HG02763 (cell line): ENCODE measurements at regions not wholly inside any gene's neighbourhood (a gene's known extent, or its start where the extent isn't known, plus 50 kb on each side); places are given as distances from the start of the nearest gene placed in this dataset.

Experiments used
- ATAC-seq: cut with Tn5 transposase; IDR thresholded peaks from one replicate; pipeline ENCODE4 v1.9.1; 2021; ENCODE audit warnings: mild to moderate bottlenecking, moderate library complexity; ENCODE audit not compliant: unreplicated experiment

DNA sequence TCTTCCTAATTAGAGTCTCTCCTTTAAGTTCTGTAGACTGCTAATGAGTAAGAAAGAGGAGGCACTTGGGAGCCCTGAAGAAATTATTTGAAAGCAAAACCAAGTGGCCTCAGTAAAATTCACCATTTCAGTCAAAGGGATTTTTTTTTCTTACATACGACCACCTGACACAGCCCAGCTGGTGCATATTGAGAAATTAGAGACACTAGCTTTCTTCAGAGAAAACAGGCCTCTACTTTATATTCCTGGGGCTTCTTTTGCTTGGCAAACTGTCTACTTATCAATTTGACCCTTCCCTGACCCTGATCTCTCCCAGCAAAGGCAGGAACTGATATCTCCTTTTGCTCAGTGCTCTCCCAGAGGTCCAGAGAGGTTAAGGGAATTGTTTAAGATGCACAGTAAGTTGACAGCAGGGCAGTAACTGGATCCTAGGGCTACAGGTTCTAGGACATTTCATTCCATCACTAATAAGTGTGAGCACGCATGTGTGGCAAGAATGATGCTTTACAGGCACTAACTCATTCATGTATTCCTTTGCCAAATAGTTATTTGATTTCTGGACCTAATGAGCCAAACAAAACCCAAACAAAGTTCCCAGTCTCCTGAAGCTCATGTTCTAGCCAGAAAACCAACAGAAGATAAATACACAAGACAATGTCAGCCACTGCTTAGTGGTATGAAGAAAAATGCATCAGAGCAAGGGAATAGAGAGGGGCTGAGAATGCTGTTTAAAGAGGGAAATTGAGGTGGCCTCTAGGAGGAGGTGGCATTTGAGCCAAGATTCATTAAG, 467.6 kb downstream of the SOX6 start:
- ATAC-seq: no peak

DNA sequence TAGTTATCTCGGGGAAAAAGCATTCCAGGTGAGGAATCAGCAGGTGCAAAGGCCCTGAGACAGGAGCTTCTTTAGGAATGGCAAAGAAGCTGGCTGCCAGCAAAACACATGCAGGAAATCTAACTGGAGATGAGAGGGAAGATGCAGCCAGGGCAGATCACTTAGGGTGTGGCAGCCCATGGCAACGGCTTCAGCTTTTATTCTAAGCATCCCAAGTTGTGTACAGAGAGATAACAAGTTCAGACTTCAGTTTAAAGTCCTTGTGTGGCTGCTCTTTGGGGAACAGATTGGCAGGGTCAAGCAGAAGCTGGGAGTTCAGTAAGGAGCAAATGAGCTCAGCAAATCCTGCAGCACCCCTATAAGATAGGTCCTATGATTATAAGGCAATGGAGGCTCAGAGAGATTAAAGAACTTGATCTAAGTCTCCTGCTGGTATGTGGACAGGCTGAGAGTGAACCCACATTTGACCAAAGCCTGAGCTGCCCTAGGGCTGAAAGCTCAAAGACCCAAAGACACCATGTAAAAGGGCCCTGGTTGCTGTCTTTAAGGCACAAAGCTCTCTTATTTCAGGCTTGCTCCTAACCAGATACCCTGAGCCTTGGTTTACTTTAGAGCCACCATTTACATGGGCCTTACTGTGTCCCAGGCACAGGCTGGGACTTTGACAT, 466.8 kb downstream of the SOX6 start:
- ATAC-seq: no peak

DNA sequence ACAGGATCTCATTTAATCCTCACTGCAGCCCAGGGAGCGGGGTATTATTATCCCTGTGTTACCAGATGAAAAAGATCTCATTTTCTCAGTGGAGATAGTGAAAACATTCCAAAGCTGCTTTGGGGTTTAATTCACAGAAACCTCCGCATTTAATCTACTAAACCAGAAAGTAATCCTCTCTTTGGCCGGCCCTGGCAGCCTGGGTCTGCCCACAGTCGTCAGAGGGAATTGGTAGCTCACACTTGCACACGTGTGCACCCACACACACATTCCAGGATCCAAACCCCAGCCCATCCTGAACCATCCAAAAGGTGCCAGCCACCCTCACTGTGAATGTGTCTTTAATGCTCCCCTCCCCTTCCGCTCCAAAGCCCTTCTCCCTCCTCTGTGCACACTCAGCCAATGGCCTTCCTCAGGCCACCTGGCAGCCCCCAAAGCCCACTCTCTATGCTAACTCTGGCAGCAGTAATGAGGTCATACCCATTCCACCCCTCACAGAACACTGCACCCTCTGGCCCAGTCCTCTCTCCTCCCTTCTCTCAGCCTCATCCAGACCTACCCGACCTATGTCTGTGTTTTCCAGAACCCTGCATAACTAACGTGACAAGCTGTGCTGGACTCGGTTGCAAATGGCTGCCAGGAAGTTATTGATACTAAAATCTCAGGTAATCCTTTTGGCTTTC, 466.2 kb downstream of the SOX6 start:
- no peak for ATAC-seq

DNA sequence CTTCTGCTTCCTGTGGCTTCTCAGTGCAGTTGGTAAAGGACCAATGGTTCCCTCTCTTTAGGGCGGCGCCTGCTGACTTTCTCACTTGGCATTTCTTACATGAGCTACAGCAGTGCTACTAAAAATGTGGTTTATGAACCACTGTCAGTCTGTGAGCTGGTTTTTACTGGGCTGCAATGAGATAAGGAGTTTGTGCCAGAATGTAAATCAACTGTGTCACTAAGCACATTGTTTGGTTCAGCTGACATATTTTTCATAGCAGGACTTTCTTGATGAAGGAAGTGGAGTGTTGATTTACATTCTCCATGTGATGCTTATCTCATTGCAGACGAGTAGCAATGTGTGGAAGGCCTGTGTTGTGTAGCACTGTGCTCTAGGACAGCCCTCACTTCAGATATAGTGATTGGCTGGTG, 463.3 kb downstream of the SOX6 start:
- no peak for ATAC-seq

DNA sequence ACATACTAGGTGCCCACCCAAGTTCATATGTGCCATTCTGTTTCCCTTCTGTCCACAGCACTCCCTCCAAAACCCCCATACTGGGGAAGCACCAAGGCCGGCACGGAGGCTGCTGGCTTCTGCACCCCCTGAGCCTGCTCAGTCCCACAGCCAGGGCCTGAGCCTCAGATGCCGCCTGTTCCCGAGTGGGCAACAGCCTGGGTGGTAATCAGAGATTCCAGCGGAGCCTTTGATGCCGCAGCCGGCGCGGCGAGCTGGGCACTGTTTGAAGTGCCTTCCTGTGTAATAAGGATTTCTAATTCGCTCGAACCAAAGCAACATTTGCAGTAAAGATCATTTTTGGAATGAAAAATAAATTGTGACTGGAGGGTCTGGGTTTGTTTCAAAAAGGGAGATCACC, 460.3 kb downstream of the SOX6 start:
- no peak for ATAC-seq

DNA sequence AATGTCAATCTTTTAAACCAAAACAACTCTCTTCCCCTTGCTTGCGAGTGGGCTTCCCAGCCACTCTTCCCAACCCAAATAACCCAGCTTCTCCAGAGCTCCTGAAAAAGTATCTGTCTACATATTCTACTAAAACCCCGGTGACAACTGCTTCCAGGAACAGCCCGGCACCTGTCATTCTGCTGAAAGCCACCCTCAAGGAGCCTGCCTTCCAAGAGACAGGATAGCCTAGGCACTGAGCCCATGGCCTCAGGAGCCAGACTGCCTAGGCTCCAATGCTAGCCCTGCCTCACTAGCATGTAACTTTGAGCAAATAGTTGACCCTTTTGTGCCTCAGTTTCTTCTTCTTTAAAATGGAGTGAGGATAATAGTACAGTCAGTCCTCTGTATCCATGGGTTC, 459.8 kb downstream of the SOX6 start:
- ATAC-seq: no peak

DNA sequence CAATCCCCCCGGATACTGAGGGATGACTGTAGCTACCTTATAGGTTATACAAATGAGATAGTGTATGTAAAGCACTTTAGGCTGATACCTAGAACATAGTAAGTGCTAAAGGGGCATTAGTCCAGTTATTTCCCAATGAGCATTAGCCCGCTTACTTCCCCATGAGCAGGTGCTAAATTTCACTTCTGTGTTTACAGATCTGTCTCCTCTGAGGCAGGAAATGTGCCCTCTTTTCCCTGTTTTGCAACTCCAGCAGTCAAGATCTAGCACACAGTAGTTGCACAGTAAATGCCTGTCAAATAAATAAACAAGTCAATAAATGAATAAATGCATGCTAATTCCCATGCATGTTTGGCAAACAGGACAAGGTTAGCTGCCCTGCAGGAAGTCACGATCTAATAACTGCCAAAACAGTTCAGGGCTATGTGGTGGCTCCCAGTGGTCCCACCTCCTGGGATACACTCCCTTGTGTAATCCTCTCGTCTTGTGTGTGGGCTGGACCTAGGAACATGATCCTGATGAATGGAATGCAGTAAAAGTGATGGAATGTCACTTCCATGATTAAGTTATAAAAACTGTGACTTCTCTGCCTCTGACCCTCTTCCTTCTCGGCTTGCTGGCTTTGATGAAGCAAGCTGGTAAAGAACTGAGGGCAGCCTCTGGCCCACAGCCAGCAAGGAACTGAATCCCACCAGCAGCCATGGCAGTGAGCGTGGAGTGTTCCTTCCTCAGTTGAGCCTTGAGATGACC, 459.0 kb downstream of the SOX6 start:
- no peak for ATAC-seq

DNA sequence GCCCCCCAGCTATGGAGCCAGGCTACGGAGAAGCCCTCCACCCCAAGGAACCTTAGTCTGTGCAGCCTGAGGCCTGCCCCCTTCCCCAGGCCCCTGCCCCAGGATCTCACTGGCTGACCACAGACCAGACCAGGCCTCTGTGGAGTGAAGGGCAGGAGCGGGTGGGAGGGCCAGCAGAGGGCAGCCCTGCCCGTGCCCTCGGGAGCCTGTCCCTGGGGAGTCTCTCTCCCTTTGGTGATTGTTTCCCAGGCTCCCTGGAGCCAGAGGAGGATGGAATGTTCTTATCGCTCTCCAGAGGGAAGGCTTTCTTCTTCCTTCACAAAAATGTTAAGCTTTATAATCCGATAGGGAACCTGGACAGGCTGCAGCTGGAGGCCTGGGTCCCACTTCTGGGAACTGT, 455.3 kb downstream of the SOX6 start:
- ATAC-seq: no peak

DNA sequence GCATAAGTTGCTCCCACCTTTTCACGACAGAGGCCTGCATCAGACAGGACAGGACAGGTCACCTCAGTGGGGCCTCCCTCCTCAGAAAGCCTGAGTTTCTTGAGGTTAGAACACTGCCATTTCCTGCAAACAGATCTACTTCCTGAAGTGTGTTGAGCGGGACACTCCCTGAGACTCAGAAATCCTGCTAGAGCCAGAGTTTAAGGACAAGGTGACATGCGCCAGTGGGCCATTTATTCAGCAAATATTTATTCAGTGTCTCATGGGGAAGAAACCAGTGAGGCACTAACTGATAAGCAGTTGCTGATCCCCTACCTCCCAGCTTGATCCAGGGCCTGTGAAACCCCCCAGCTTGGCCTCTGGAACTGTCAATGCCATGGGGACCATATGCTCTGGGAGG, 454.6 kb downstream of the SOX6 start:
- no peak for ATAC-seq

DNA sequence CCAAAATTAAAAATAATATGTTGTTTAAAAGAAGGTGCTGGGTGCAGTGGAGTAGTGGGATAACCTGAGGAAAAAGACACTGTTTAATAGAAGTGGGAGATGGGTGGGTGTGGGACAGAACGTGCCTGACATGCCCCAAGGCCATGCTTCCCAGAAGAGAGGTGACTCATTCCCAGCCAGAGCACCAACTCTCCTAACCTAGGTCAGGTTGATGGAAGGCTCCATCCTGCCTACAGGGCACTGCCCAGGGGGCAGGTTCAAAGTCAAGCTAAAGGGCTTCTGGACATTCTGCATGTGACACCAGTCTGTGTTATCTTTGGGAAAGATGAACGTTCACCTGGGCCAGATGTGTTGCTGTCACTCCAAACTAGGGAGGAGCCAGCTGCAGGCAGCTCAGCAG, 453.1 kb downstream of the SOX6 start:
- ATAC-seq: no peak

DNA sequence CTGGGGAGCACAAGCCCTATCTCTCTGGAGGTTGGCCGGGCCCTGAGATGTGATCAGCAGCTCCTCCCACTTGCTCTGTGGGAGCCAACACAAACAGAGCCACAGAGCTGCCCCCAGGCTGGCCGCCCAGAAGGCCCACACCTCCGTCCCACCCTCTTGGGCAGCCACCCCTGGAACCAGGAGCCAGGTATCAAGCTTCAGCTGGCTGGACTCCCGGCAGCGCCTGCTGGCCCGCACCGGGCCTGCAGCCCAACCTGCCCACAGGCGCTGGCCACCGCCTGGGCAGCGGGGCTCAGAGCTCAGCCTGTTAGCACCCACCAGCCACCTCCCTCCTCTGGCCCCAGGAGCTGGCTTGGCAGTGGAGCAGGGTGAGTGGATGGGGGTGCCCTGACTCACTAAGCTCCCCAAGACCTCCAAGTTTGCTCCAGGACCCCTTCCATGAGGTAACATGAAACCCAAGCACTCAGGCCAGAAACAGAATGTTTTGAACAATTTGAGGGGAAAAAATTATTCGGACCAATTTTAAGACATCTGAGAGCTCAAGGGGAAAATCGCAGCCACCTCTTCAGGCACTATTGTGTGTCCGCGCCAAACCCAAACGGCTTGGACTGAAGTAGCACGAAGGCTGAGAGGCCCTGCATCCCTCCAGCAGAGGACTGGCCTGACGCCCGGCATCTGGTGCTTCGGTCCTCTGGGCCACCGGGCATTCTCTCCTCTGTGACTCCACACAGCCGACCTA, 450.8 kb downstream of the SOX6 start:
- no peak for ATAC-seq

DNA sequence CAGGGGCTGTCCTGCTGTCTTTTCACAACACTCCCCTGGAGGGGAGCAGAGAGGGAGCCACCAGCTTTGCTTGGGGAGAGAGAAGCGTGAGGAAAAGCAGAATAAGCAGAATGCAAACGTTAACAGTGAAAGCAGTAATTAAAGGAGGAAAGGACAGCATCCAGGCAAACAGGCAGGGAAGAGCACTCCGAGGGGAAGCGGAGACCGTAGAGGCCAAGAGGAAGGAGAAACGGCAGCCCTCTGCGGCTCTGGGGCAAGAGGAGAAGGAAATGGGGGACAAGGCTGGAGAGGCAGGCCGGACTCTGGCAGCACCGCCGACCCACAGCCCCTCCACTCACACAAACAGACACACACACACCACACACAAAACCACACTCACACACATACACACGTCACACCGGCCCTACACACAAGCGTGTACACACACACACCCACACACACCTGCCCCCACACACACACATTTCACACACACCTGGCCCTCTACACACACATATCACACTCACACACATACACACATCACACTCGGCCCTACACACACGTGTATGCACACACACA, 449.8 kb downstream of the SOX6 start:
- ATAC-seq: no peak

DNA sequence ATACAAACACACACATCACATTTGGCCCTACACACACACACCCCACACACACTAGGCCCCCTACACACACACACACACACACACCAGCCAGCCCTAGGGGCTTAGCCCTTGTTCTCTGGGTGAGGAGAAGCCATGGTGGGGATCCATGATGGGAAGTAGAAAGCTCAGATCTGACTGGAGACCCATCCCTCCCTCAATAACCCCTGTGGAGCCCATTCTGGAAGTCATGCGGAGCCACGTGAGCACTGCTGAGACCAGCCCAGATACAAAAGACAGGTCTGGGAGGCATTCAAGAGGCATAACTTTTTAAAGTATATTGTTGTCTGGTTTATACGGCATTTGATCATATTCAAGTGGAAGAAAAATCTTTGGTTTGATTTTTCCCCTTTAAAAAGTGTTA, 448.5 kb downstream of the SOX6 start:
- no peak for ATAC-seq

DNA sequence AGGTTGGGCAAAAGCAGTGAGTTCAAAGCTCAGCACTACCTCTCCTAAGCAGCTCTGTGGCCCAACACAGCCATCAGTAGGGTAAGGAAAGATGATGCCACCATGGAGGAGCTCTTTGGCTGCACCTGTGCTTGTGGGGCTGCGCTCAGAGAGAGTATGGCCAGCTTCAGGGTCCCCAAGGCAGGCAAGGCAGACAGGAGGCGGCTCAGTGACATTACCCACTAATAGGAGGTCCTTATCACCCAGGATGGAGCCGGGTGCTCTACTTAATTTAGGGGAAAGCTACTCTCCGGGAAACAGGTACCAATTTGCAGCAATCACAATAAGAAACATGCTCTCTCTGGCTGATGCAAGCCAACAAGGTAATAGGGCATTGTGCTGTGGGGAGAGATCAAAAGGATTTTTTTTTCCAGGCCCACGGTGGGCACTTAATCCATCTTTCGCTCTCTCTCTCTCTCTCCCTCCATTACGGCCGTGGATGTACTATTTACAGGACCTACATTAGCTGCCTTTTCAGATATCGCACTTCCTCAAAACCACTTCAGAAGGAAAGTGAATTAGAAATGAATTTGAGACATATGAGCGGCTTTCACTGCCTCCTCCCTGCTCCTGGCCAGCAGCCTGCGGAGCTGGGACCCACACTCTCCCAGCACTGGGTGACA, 446.3 kb downstream of the SOX6 start:
- no peak for ATAC-seq

DNA sequence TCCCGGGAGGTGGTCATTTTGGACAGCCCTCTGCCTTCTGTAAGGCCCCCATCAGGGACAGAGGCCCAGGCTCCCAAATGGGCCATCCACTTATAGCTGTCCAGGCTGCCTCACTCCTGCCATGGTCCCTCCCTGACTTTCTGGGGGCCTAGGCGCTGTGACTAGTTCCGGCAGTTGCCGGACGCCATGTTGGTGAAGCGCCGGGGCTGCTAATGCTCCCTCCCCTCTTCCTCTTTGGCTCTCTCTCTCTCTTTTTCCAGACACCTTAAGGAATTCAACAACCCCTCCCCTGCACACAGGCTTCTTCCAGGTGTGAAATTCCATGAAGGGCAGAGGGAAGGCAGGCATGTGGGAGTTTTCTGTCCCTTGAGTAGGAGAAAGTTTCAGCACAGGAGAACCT, 445.6 kb downstream of the SOX6 start:
- no peak for ATAC-seq

DNA sequence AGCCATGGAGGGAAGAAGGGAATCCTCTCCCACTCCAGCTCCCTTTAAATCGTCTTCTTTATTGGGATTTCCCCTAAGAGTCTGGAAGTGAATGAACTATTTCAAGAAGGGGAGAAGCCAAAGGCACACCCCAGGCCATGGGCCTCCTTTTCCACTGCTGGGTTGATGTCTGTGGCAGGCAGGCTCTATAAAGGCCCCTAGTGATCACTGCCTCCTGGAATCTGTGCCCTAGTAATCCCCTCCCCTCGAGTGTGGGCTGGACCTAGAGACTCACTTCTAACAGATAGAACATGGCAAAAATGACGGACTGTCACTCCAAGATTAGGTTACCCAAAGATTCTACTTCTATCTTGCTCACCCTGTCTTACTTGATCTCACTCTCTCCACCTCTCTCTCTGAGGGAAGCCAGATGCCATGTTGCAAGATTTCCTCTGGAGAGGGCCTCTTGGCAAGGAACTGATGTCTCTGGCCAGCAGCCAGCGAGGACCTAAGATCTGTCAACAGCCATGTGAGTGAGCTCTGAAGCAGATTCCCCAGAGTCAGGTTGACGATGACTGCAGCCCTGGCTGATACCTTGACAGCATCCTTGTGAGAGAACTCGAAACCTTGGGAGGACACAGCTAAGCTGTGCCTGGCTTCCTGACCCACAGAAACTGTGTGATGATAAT, 444.8 kb downstream of the SOX6 start:
- no peak for ATAC-seq

DNA sequence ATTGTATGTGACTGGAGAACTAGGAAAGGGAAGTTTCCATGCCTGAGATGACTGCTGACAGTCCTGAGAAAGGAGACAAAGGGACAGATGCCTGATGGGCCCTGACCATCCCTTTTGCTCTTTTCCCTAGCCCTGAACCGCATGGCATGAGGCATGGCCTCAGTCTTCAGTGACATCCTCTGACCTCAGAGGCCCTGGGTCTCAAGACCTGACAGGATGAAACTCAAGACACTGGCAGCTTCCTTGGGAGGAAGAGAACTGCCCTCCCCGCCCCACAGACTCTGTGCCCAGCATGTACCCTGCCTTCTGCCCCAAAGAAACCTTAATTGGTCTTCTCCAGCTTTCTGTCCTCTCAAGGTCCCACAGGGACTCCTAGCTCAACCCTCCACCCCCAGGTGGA, 444.1 kb downstream of the SOX6 start:
- no peak for ATAC-seq

DNA sequence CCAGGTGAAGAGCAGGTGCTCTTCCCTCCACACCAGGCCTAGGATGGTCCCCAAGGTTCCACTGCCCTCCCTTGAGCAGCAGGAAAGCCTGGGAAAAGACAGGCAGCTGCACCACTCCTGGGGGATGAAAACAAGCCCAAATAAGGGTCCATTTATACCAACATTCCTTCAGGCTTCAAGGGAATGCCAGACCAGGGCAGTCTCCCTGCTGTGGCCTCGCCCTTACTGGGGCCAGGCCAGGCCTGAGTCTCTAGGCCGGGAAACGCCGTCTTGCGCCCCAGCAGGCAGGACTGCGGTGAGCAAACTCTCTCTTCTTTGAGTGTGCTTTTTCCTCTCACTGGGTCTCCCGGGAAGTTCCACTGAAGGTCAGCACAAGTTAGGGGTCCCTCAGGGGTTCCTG, 443.5 kb downstream of the SOX6 start:
- no peak for ATAC-seq

DNA sequence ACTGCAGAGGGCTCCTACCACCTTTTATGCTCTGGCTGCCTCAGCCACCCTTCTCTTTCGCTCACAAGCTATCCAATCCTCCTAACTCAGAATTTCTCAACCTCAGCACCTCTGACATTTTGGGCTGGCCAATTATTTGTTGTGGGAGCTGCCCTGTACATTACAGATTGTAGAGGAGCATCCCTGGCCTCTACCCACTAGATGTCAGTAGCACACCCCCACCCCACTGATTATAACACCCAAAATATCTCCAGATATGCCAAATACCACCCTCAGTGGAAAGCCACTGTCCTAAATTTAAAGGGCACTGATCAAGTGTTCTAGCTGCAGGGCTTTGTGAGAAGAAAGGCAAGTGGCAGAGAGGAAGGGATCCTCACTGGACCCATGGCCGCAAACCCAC, 443.1 kb downstream of the SOX6 start:
- ATAC-seq: no peak
